Non-pigmented ciliary epithelial cell (primary cell): ENCODE measurements at regions not wholly inside any gene's neighbourhood (a gene's known extent, or its start where the extent isn't known, plus 50 kb on each side); places are given as distances from the start of the nearest gene placed in this dataset.

Experiments
- DNase-seq: peaks from one replicate; pipeline ENCODE4 v3.0.0-alpha.2; 2010; ENCODE audit warnings: low read depth

DNA sequence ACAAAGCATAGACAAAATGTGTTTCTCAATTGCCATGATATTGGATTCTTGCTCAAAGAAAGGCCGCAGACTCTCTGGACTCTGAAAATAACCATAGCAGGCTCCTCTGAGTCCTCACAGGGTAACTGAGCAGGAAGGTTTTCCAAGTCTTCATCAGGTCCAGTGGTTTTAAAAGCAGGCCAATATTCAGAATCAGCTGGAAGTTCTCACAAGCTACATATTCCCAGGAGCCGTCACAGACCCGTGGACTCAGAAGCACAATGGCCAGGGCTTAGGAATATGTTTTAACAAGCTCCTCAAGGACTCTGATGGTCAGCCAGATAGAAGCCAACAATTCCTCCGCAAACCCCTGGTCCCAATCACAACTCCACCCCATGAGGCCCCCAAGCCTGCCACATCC lies 256.1 kb upstream of the ADAMTS9 start:
- no peak for DNase-seq

DNA sequence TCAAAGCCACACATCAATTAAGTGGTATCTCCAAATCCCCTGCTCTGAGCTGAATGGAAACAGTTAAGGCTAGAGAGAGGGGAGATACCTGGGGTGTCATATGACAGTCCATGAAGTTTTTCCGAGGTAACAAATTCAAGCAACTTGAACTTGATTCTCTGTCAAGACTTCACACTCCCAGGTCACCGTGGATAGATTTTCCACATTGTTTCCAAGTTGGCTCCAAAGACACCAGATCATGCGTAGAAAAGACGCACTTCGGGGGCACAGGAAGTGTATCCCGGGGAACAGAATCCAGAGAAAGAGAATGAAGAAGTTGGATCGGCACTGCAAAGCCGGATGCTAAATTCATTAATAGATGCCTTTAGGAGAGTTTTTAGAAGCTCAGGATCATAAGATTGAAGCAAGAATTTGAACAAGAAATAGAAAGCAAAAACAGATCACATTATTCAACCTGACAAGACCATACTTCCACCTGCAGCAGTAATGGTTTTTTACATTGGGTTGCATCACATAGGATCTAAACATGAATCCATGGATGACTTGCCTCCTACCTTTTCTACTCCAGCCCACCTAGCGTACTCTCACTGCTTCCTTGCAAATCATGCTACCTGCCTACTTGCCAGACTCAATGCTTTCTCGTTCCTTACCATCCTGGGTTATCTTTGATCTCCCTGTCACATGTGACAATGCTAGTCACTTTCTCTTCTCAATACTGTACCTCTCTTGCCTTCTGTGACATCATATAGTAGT lies 253.0 kb upstream of the ADAMTS9 start:
- DNase-seq = no peak

DNA sequence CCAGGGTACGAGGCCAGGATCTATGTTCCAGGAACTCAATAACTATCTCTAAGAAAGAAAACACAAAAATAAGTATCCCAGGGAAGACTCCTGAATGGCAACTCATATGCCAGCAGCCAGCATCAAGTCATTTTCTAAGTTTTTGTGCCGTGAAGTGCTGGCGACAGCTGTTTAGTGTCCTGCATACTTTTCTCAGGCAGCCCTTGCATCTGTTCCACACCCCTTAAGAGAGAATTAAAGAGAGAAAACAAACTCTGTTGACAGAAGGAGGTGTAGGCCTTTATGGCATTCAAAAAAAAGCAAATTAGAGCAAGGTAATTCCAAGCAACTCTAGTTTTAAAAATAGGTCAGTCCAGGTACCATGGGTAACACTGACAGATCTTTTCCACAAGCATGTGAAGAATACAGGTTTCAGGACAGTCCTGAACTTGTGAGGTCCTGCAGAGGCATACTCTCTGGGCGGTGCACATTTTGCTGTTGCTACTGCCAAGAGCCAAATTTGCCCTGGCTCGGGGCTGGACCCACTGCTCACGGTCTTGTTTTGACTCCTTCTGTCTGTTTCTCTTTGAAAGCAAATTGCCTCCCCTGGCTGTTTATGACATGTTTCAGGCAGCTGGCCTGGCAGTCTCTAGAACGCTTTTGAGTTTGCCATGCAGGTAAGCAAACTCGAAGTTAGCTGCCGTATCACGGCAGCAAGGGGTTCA lies 252.1 kb upstream of the ADAMTS9 start:
- no peak for DNase-seq

DNA sequence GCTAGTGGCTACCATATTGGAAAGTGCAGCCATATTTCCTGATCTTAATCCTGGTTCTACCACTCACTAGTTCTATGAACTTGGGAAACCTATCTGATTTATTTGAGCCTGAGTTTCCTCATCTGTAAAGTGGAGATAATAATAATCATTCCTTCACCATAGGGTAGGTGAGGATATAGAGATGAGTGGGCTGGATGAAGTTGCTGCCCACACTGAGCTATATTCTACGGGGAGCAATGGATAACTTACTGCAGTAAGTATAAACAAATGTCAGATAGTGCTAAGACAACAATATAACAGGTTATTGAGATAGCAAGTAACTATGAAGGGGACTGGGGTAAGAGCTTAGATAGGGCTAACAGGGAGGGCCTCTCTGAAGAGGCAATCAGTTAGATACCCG lies 251.5 kb upstream of the ADAMTS9 start:
- no peak for DNase-seq

DNA sequence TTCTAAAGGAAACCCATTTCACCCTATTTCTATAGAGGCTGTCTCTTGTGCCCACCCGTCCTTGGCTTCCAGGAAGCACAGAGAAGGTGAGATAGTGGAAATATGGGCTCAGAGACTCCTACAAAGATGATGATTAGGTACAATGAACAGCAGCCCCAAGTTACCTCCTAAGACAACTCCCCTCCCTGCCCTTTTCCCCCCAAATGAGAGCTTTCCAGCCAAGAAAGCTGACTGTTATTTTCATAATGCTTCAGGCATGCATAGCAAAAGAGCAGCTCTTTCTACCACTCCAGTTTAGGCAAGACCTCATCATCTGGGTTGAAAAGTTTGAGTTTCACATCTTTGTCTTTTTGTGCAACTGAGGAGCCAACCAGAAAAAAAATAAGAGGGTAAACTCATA lies 248.8 kb upstream of the ADAMTS9 start:
- DNase-seq = no peak

DNA sequence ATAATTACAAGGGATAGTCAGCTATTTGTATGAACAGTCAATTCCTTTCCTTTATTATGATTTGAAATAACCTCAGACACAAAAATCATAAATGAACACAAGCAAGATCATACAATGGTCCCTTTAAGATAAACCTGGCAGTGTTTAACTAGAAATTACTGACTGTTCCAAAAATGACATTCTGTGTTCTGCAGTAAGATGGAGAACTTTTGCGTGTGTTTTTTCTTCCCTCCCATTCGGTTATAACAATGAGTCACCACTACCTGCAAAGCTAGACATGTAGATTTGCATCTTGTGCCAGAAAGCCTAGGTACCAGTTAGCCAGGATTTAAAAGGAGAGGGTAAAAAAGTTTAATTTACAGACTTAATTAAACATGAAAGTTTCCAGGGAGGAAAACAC lies 248.2 kb upstream of the ADAMTS9 start:
- DNase-seq = no peak

DNA sequence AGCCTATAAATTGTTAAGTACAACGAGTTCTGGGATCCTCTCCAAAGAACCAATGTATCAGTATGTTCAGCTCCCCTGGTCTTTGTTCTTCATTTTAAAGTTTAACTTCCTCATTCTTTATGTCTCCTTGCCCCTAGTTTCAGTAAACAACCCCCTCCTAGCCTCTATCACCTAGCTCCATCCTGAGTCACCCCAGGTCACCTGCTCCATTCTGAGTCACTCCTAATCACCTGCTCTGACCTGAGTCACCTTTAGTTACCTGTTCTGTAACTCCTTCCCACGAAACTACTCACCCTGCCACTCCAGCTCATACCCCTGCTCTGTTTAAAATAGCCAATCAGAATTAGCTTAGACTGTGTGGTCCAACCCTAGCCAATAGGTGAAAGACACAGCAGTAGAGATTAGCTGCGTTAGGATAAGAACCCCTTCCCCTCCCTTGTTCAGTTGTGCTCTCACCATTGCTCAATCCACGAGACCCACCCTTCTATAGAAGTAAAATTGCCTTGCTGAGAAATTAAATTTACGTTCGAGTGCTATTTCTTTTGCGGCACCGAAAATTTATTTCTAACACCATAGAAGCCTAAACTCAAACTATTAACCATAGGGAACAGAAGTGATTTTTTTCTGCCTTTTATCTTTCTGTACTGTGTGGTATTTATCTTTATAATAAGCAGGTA lies 245.0 kb upstream of the ADAMTS9 start:
- no peak for DNase-seq

DNA sequence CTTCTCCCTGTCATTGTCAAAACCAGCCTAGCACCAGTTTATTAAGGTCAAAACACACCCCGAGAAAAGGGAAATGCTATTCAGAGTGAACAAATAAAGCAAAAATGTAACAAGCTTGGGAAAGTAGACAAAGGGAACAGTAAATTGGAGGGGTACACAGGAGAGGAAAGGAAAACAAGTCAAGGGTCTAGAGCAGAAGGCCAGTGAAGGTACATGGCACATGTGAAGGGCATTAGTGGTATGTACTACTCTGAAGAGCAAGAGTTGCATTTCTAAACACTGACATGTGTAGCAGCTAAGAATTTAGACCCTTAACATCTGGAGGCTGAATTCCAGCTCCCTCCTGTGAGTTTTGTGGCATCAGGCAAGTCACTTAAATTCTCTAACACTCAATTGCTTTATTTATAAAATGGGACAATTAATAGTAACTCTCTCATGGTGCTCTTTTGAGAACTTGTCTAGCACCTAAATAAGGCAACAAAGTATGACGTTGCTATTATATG lies 244.3 kb upstream of the ADAMTS9 start:
- DNase-seq = no peak

DNA sequence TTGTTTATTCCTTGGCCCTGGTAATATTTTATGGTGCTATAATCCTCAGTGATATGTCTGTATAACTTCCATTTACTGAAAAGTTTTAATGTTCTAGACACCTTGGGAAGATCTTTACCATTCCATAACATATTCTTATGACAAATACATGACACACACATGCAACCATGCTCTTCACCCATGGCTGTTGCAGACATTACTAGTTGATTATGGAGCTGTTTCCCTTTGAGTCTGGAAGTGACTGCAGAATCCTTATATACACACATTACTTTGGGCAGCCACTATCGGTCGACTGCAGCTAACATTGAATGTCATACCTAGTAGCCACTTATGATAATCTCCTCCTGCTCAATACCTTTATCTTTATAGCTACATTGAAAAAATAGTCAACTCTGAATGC lies 243.1 kb upstream of the ADAMTS9 start:
- no peak for DNase-seq

DNA sequence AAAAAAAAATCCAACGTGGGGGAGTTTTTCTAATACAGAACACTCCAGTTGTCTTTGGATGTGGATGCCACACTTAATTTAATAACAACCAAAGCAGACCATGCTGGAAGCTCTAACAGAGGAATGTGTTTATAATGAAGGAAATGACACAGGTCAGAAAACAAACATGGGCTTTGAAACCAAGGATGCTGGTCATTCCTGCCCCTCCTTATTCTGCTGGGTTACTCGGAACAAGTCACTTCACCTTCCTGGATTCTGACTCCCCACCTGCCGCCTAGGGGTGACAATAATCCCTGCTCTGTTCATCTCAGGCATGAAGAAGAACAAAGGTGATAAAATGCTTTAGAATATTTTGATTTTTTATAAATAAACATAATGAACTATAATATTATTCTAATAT lies 240.9 kb upstream of the ADAMTS9 start:
- no peak for DNase-seq

DNA sequence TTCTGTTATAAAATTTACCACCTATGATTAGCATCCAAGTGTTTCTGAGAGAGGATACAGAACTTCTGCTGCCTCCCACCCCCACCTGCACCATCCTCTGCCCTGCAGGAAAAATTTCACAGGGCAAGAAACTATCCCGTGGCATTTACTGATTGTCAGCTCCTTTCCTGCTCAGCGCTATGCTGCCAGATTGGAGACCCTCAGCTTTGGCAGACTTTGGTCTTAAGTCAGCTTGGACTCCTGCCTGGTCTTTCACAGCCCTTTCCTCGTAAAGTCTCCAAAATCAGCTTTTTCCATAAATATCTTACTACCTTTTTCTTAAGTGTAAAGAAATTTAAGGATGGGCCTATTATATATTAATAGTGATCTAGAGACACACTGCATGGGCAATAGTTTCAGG lies 239.9 kb upstream of the ADAMTS9 start:
- DNase-seq = no peak

DNA sequence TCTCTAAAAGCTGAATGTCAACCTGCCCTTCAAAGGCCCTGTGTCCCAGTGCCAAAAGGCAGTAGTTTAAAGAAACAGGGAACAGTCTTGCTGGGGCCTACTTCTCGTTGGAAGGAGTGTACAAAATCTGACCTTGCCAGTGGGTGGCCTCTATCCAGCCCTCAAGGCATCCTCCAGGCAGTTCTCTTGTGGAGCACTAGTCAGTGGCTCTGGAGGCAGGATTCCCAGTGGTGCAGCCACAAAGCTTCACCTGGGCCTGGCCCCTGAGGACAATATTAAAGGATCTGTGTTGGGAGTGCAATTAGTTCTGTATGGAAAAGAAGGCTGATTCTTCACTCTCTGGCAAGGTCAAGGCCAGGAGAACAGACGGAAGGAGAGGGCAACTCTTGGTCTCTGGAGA lies 237.8 kb upstream of the ADAMTS9 start:
- DNase-seq = no peak

DNA sequence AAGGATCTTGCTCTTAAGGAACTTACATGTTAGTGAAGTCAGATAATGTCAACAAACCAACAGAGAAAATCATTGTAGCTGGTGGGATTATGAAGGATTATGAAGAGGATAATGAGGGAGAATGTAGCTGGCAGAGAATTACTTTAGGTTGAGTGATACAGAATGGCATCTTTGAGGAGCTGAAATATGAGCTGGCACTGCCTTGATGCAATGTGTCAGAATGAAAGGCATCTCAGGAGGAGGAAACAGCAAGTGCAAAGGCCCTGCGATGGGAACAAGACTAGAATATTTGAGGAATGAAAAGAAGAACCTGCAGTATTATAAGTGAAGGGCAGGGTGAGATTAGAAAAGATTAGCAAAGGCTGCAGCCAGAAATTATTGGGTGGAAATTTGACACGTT lies 237.2 kb upstream of the ADAMTS9 start:
- no peak for DNase-seq

DNA sequence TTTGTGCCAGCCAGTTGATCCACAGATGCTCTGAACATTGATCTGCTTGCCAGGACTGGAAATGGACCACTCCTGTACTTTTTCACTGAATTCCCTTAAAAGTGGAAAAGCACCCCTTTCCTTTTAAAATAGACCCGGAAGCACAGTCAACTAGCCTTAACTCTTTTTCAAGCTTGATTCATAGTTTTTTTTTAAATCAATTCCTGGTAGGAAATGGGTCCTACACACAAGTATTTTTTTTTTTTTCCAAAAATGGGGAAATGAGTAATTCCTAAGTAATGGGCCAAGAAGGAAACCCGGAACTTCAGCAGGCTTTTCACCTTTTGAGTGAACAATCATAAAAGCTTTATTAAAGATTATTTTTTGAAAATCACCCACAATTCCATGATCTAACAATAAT lies 234.4 kb upstream of the ADAMTS9 start:
- no peak for DNase-seq

DNA sequence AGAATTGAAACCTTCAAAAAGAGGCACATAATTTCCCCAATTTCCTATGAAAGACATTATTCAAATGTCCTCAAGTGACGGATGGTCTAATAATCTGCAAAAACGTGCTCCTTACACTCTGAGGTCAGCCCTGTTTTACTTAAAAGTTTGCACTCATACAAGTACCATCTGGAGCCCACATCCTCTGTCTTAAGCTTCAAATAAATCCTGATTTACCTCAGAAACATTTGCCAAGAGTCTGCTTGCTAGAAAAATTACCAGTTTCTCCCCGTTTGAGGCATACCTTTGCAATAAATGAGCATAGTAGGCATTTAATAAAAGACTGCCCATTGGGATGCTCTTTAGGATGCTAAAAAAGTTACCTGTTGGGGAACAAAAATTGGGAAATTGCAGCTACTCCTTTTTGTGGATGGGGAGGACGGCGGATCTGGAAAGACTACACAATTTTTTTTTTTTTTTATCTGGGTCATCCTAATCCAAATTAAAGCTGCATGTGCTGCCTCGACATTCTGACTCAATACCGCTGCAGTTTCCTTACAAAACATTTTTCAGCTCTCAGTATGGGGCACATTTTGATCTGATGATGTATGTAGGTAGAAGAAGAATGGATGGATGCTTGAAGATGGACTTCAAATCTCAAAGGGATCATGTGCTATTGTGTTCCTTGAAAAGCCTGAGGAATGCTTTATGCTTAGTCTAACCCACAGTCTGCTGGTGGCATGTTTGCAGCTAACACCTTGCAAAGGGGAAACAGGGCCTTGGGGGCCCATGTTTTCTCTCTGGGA lies 233.7 kb upstream of the ADAMTS9 start:
- DNase-seq = no peak

DNA sequence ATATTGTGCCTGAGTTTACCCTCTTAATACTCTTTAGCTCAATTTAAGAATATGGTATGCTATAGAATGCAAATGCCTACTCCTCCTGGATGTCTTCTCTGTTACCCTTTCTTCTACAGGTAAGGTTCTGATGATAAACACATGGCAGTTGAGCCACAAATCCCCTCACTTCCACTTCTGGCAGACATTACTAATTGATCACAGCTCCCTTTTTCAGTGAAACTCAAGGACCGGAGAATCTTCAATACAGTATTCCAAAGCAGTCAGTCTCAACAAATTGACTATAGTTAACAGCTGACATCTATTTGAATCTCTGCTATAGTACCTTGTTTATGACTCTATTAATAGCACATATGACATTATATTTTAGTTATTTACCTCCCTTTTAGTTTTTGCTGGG lies 232.1 kb upstream of the ADAMTS9 start:
- no peak for DNase-seq

DNA sequence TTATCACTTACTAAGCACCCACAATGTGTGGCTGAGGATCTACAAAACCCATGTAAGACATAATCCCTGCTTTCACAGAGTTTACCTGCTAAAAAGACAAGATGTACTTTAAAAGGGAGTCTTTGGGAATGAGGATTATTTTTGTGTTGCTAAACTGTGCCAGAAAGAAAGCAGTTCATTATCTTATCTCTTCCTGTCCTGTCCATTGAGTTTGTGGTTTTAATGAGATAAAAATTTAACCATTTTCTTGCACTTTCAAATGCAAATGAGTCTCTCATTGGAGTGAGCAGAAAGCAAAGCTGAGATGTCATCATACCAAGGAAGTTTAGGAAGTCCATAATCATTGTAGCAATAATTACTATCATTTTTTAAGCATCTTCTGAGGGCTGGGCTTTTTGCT lies 231.2 kb upstream of the ADAMTS9 start:
- no peak for DNase-seq

DNA sequence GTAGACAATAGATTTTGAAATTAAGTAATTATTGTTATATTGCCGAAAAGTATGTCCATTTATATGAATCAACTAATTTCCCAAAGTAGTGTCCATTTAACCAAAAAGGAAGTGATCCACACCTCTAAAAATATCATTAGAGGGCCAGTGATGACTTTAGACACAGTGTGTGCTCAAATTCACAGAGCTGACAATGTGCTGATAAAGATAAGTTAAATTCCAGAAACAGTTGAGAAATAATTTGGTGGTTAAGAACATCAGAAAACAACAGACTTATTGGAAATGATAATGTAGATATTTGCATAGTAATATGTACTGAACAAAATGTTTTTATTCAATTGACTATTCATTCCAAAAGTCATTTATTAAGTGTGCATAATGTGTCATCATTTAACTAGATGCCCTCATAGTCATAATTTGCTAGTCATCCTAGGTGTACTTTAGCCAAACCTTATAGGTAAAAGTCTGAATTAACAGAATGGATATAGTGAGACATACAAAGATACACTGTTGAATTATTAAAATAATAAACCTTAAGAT lies 230.2 kb upstream of the ADAMTS9 start:
- no peak for DNase-seq

DNA sequence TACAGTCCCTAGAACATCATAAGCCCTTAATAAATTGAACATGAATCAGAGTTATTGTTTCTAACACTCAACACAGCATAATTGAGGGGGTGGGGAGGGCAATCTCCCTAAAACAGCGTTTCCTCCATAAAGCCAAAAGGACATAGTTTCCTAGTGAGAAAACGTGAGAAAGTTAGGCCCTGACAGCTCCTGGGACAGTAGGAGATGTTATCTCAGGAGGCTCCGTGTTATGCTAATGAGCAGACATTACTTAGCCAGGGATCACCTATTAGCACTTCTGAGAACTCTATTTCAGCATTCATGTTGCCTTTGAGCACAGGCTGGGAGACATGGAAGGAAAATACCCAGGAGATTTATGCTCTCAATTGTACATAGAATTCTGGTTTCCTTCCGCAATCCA lies 229.1 kb upstream of the ADAMTS9 start:
- no peak for DNase-seq

DNA sequence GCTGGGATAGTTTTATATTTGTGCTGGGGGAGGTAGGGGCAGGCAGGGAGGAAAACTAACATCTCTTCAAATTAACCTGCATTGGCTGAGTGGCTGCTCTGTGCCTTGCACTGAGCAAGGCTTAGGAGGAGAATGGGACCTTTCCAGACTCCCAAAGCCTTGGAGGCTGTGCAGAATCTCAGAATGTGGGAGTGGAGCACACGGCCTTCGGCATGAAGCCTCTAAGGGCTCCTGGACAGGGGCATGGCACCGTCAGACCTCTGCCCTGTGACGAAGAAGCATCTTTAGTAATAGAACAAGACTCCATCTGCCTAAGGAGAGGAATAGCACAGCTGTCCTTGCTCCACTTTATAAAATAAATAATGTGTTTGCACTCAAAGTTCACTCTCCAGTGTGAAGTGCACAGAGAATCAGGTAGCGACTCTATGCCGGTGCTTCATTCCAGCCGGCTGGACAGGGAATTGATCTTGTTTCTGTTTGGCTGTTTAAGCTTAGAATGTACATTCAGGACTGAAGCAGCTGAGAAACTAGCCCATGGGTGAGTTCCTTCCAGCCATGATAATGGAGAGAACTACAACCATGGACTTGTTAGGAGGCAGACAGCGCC lies 228.5 kb upstream of the ADAMTS9 start:
- no peak for DNase-seq

DNA sequence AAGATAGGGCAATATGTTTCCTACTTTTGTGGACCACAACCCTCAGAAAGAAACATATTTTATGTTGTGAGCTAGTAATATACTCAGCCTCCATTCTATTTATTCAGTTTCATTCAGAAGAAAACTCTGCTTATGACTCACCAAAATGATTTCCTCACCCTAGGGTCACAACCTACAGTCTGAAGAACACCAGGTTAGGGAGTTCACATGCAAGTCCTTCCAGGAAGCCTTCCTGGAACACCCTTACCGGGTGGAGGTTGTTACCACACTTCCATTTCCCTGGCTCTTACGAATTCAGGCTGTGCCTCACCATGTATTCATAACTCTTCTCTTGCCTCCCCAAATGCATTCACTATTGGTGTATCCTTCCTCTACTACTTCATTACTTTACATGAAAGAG lies 228.0 kb upstream of the ADAMTS9 start:
- no peak for DNase-seq

DNA sequence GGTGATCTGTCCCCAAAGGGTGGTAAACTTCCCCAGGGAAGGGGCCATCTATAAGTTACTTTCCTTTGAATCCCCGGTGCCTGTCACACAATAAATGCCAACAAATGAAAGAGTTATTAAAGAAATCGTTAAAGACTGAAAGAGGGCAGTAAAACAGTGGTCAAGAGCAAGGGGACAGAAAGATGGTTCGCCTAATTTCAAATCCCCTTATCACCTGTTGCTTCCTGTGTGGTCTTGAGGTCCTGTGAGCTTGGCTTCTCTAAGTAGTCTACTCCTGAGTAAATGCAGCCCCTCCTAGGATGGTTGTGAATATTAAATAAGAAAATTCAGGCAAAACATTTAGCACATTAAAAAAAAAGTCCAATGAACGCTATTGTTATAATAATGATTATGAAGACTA lies 225.7 kb upstream of the ADAMTS9 start:
- no peak for DNase-seq
